ENCODE measurements at regions not wholly inside any gene's neighbourhood (a gene's known extent, or its start where the extent isn't known, plus 50 kb on each side); places are given as distances from the start of the nearest gene placed in this dataset.

DNA sequence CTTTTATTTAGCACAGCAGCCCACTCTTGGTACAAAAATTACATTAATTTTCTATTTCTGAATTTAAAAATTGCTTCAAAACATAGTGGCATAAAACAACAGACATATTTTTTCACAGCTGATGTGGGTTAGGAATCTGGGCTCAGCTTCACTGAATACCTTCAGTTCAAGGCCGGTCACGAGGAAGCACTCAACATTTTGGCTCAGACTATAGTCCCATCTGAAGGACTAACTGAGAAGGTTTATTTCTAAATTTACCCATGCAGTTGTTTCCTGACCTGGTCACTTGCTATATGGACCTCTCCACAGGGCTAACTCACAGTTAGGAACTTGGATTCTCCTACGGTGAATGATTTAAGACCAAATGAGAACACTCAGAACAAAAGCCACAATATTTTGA is 1230.2 kb upstream of the ADGRL3 start:
- TF ChIP-seq, protein P1, sequence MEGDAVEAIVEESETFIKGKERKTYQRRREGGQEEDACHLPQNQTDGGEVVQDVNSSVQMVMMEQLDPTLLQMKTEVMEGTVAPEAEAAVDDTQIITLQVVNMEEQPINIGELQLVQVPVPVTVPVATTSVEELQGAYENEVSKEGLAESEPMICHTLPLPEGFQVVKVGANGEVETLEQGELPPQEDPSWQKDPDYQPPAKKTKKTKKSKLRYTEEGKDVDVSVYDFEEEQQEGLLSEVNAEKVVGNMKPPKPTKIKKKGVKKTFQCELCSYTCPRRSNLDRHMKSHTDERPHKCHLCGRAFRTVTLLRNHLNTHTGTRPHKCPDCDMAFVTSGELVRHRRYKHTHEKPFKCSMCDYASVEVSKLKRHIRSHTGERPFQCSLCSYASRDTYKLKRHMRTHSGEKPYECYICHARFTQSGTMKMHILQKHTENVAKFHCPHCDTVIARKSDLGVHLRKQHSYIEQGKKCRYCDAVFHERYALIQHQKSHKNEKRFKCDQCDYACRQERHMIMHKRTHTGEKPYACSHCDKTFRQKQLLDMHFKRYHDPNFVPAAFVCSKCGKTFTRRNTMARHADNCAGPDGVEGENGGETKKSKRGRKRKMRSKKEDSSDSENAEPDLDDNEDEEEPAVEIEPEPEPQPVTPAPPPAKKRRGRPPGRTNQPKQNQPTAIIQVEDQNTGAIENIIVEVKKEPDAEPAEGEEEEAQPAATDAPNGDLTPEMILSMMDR (IDR thresholded peaks at IDR 0.05): no peak
- no peak for TF ChIP-seq POLR2A (IDR thresholded peaks at IDR 0.05)

Measured in testis (tissue), 2 donors.